Stimulated activated CD4-positive, alpha-beta T cell treated with anti-CD3 and anti-CD28 coated beads, Interleukin-2, amount 100 ng/mL, for 24 hours (primary cell): ENCODE measurements at regions not wholly inside any gene's neighbourhood (a gene's known extent, or its start where the extent isn't known, plus 50 kb on each side); places are given as distances from the start of the nearest gene placed in this dataset.

Experiments
- DNase-seq, 2 donors: peaks; one replicate each; pipeline ENCODE4 v3.0.0-alpha.2; 2020

DNA sequence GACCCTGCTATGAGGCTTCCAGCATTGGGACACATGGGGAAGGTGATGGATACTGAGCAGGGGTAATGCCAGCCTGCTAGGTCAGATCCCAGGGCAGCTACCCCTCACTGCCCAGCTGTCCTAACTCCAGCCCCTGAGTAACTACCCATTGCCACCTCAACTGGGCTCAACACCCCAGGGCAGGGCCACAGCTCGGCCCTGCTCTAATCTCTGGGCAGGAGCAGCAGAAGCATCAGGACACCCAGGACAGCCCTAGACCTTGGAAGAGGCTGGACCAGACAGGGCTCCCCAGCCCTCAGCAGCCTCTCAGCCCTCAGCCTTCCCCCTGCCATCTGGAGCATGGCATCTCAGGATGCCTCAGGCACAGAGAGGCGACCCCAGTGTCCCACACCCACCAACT, 67.4 kb upstream of the TOP1 start:
- DNase-seq = no peak

DNA sequence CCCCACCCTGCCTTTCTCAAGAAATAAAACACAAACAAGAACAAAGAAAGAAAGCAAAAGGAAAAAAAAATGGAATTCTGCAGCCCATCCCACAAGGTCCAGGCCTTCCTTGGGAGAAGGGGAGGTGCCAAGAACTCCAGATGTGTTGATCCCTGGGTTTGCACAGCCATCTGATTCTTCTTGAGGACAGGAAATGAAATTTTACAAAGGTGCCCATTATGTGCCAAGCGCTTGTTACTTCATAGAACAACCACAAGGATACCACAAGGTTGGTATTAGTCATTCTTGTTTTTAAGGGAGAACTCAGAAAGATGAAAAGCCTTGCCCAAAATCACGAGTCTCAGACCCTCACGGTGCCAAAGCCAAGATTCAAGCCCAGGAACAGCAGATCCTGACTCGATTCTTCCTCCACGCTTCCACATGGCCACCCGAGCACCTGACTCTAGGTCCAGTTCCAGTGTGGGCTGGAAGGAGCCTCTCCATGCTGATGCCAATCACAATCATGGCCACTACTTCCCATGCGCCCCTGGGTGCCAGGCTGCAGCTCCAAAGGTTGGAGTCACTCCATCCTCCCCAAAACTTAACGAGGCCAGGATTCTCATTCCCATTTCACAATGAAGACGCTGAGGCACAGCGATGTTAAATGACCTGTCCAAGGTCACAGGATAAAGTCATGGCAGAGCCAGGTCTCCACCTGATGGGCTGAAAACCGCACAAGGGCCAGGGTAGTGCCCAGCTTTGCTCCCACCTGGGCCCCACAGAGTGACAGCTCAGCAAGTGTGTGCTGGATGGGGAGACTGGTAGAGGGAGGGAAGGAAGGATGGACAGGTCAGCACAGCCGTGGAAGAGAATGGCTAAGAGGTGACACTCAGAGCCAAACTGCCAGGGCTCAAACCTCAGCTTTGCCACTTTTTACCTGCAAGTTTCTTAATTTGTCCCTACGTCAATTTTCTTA, 66.7 kb upstream of the TOP1 start:
- peak in 1 of 2 donors; percentile 11 for DNase-seq

DNA sequence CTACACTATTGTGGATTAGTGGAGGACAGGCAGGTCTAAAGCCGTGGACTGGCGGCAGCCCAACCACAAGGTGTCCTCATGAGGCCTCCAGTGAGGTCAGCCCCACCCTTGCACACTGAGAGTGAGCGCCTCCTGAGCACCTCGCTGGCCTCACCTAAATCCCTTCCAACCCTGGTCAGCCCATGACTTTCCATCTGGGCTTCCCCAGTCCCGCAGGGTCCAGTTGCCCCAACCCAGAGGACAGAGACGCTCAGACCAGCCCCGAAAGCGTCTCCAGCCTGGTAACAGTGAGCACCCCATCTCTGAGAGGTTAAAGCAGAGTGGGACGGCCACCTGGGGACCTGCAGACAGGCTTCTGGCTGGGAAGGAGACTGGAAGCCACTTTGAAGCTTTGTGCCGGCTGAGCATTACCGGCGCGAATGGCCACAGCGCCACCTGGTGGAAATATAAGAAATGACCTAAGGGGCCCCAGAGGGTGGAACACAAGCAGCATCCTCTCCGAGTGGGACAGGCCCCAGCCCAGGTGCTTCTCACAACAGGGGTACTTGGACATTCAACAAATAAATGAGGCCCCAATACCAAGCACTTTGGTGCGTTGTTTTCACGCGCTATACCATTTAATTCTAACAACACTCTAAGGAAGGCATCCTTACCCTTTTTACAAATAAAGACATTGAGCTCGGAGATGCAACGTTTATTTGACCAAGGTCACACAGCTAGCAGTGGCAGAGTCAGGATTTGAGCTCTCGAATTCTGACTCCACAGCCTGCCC, 65.7 kb upstream of the TOP1 start:
- peak; percentile 76 for DNase-seq

DNA sequence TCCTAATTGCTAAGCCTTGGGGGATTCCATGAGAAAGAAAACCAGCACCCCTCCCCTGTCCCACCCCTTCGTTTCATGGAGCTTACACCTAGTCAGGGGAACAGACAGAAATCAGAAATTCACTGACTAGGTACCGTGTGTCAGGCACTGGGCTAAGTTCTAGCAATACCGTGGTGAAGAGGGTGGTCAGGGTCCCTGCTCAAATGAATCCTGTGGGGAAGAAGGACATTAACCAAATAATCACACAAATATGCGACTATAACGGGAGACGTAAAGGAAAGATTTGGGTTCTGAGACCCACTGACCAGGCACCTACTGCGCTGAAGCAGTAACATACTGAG, 65.1 kb upstream of the TOP1 start:
- DNase-seq = peak in 1 of 2 donors; percentile 15

DNA sequence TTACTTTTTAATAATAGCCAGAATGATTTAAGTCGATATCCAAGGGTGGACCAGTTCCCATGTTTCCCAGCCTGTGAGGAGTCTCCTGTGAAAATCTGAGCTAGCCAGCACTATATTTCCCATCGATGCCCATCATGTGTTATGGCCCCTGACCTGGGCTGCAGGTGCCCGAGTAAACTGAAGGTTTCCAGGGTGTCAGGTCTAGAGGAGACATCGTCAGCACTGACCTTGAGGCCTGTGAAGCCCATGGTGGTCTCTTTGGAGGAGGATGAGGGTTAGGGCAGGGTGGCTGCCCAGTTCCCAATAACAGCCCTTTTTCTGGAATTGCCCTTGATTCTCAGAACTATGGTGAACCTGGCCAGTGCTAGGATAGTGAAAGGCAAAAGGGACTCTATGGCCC, 63.0 kb upstream of the TOP1 start:
- DNase-seq = no peak

DNA sequence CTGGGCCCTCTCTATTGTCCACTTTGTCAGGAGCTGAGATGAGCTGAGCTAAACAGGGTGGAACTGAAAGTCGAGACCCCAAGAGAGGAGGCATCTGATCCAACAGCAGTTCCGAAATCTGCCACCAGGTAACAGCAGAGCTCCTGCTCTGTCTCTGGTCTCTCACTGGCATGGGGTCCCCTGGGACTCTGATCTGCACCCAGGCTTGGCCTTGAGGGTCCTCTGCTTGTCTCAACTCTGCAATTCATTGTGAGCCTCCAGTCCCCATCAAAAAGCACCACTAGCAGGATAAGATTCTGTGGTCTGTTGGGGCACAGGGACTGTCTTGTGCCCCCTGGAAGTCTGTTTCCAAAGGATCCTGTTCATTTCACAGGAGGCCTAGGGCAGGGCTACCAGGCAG, 62.5 kb upstream of the TOP1 start:
- no peak for DNase-seq

DNA sequence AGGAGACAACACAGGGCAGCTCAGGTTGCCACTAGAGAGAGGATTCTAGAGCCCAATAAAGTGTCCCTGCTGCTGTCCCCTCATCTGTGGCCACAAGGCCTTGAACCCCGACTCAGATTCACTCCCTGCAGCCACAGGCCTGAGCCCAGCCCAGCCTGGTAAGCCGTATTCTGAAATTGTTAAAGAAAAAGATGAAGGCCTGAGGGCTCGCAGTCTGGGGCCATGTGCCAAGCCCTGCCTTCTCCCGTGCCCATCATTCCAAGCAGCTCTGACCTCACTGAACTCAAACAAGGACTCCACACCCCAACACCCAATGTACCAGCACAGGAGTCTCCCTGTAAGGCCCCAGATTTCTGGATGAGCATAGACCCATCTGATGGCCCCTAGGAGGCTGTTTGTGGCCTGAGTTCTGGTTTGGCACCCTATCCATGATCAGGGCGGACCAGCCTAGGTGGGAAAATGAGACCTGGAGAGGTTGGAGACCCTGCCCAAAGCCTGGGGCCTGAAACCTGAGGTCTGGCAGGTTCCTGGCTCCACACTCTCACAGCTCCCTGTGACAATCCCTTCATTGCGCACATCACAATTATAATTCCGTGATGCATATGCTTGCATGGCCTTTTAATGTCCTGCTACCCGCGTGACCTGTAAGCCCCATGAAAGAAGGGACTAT, 62.0 kb upstream of the TOP1 start:
- no peak for DNase-seq

DNA sequence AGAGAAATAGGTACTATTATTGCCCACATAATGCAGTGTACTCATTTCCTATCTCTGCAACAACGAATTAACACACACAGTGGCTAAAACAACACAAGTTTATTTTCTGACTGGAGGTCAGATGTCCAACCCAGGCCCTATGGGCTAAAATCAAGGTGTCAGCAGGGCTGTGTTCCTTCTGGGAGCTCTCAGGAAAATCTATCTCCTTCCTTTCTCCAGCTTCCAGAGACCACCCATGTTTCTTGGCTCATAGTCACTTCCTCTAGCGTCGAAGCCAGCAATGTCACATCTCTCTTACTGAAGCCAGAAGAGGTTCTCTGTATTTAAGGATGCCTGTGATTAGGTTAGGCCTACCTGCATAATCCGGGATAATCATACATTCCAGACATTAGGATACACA, 60.9 kb upstream of the TOP1 start:
- no peak for DNase-seq

DNA sequence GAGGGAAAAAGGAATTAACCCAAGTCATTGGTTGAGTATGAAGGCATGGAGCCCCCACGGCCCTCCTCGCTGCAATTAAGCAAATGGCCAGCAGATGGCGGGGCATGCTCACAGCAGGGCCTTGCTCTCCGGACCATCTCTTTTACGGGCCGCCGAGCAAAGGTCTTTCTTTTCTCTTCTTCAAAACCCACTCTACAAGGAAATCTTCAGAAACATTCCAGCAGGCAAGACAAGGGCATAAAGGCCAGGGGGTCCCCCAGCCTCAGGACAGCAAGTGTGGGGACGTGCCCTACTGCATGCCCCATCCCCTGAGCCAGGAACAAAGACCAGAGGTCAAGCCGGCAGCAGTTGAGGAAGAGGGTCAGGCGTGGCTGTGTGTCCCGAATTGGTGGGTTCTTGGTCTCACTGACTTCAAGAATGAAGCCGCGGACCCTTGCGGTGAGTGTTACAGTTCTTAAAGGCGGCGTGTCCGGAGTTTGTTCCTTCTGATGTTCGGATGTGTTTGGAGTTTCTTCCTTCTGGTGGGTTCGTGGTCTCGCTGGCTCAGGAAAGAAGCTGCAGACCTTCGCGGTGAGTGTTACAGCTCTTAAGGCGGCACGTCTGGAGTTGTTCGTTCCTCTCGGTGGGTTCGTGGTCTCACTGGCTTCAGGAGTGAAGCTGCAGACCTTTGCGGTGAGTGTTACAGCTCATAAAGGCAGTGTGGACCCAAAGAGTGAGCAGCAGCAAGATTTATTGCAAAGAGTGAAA, 59.6 kb upstream of the TOP1 start:
- DNase-seq = peak; percentile 92 to 93

DNA sequence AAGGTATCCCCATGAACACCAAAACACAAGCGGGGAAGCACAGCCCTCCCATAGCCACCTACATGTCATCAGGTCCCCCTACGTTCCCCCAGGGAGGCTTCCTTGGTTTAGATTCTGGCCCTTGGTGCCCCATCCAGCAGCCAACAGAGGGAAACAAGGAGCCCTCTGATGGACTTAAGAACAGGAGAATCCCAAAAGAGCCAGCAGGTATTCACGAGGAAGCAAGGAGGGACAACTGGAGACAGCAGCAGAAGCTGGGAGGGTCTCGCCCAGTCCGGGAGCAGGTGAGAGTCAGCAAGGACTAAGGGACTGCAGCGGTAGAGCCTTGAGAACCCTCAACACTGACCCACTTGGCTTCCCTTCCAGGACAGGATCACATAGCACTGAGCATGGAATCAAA, 58.4 kb upstream of the TOP1 start:
- no peak for DNase-seq

DNA sequence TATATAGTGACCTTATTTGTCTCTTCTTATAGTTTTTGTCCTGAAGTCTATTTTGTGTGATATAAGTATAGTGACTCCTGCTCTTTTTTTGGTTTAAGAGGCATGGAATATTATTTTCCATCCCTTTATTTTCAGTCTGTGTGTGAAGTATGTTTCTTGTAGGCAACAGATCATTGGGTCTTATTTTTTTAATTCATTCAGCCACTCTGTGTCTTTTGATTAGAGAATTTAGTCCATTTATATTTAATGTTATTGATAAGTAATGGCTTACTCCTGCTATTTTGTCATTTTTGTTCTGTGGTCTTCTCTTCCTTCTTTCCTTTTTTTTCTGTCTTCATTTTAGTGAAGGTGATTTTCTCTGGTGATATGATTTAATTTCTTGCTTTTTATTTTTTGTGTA, 51.4 kb upstream of the TOP1 start:
- no peak for DNase-seq

DNA sequence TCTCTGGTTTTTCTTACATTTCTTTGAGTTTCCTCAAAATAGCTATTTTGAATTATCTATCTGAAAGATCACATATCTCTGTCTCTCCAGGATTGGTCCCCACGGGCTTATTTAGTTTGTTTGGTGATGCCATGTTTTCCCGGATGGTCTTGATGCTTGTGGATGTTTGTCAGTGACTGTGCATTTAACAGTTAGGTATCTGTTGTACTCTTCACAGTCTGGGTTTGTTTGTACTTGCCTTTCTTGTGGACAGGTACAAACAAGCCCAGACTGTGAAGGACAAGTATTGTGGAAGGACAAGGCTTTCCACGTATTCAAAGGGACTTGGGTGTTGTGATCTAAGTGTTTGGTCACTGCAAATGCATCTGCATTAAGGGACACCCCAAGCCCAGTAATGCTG, 49.9 kb upstream of the TOP1 start:
- no peak for DNase-seq
